Uterus (tissue), 3 donors: ENCODE measurements at regions not wholly inside any gene's neighbourhood (a gene's known extent, or its start where the extent isn't known, plus 50 kb on each side); places are given as distances from the start of the nearest gene placed in this dataset.

Source experiments
- DNase-seq, 2 donors: peaks; one replicate each; pipeline ENCODE4 v3.0.0-alpha.2; 2019 to 2020
- H3K27ac ChIP-seq, 2 donors: fragments of 200-600 bp; sonication (generic); 1 replicate in 1 of 2; 2 replicates in 1 of 2; pipeline ENCODE4 v1.5.1; 2016 to 2018
- H3K27me3 ChIP-seq, 2 donors: fragments of 200-600 bp; sonication (generic); one replicate each; pipeline ENCODE4 v1.5.1; 2018 to 2019; ENCODE audit warnings: control low read depth in 1 of 2
- H3K36me3 ChIP-seq, 2 donors: fragments of 200-600 bp; sonication (generic); one replicate each; pipeline ENCODE4 v1.5.1; 2019; ENCODE audit warnings: control low read depth in 1 of 2
- H3K4me1 ChIP-seq, 2 donors: fragments of 200-600 bp; sonication (generic); one replicate each; pipeline ENCODE4 v1.5.1; 2018 to 2019; ENCODE audit warnings: control low read depth in 1 of 2
- H3K4me3 ChIP-seq, 2 donors: fragments of 200-600 bp; sonication (generic); 1 replicate in 1 of 2; 2 replicates in 1 of 2; pipeline ENCODE4 v1.5.1; 2018 to 2019; ENCODE audit warnings: mild to moderate bottlenecking in 1 of 2
- H3K9me3 ChIP-seq, 2 donors: fragments of 200-600 bp; sonication (generic); one replicate each; pipeline ENCODE4 v1.5.1; 2019; ENCODE audit warnings: control low read depth in 1 of 2
- POLR2A ChIP-seq, 2 donors: fragments of 450-650 bp; IDR thresholded peaks; one replicate each; pipeline ENCODE4 v1.6.1; 2016; ENCODE audit warnings: antibody characterized with exemption in 2 of 2, mild to moderate bottlenecking in 1 of 2, moderate library complexity in 1 of 2
- intact Hi-C: fragments of 100-400 bp; cut with DNase I; formaldehyde crosslinking; loops from one replicate; pipeline ENCODE4 v1.15.1; 2023; ENCODE audit warnings: low total_unique reads
- TF ChIP-seq, protein P1 (sequence below), 4 experiments: fragments of 200-600 bp in 2 of 4; fragments of 450-650 bp in 2 of 4; sonication (generic) in 2 of 4; IDR thresholded peaks; one replicate each; pipeline ENCODE4 v1.5.1; 2016 to 2019; ENCODE audit warnings: antibody characterized with exemption in 4 of 4, mild to moderate bottlenecking in 2 of 4, moderate library complexity in 1 of 4
- donor health status: DM: yes; HTN: yes; CAD: no.

GRCh38 chr20:51978070-51978501, 175.8 kb upstream of the SALL4 start:
- Histone ChIP-seq H3K36me3 (no peaks in the 10 kb centered on the region), H3K27me3 (no peaks in the 10 kb centered on the region), H3K27ac (no peak overlapping the region), H3K4me3 (no peak overlapping the region), H3K9me3 (no peaks in the 10 kb centered on the region), H3K4me1 (no peaks in the 10 kb centered on the region)
- no peak for DNase-seq
- TF ChIP-seq, protein P1, sequence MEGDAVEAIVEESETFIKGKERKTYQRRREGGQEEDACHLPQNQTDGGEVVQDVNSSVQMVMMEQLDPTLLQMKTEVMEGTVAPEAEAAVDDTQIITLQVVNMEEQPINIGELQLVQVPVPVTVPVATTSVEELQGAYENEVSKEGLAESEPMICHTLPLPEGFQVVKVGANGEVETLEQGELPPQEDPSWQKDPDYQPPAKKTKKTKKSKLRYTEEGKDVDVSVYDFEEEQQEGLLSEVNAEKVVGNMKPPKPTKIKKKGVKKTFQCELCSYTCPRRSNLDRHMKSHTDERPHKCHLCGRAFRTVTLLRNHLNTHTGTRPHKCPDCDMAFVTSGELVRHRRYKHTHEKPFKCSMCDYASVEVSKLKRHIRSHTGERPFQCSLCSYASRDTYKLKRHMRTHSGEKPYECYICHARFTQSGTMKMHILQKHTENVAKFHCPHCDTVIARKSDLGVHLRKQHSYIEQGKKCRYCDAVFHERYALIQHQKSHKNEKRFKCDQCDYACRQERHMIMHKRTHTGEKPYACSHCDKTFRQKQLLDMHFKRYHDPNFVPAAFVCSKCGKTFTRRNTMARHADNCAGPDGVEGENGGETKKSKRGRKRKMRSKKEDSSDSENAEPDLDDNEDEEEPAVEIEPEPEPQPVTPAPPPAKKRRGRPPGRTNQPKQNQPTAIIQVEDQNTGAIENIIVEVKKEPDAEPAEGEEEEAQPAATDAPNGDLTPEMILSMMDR (IDR thresholded peaks at IDR 0.05): no peak
- TF ChIP-seq POLR2A (IDR thresholded peaks at IDR 0.05): no peak
- intact Hi-C loops: no loop called here

DNA sequence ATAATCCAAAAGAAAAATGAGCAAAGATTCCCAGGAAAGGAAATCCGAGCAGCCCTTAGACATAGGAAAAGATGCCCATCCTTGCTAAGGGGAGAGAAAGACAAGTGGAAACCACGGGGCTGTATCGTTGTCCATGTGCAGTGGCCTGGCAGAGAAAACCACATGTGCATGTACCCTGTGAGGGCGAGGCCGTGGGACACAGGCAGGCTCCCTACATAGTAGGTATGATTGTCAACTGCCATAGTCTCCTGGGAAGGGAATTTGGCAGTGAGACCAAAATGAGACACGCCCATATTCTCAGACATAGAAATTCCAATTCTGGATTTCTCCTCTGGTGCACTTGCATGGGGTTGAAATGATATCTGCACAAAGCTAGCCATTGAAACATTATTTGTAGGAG, 169.7 kb upstream of the SALL4 start:
- Histone ChIP-seq H3K4me3 (no peak overlapping the region), H3K36me3 (no peaks in the 10 kb centered on the region), H3K27me3 (no peaks in the 10 kb centered on the region), H3K9me3 (no peaks in the 10 kb centered on the region), H3K27ac (no peak overlapping the region), H3K4me1 (no peaks in the 10 kb centered on the region)
- no peak for TF ChIP-seq POLR2A (IDR thresholded peaks at IDR 0.05)
- TF ChIP-seq, protein P1 (IDR thresholded peaks at IDR 0.05): no peak
- intact Hi-C loops: no loop called here
- no peak for DNase-seq

DNA sequence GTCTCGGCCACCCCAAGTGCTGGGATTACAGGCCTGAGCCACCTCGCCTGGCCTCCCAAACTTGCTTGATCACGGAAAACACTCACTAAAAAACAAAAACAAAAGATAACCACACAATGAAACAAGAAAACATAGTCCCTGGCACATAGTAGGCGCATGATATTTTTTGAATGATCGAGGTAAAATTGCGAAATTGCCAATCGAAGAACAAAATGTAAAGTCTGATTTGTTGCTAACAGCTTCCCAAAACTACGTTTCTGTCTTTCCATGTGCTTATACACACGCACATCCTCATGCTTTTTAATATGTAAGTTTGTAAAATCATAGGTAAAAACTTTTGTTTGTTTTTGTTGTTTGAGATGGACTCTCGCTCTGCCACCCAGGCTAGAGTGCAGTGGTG, 168.5 kb upstream of the SALL4 start:
- Histone ChIP-seq H3K9me3 (no peaks in the 10 kb centered on the region), H3K4me1 (no peaks in the 10 kb centered on the region), H3K4me3 (no peak overlapping the region), H3K27ac (no peak overlapping the region), H3K36me3 (no peaks in the 10 kb centered on the region), H3K27me3 (no peaks in the 10 kb centered on the region)
- no peak for TF ChIP-seq POLR2A (IDR thresholded peaks at IDR 0.05)
- TF ChIP-seq, protein P1 (IDR thresholded peaks at IDR 0.05): no peak
- DNase-seq: no peak
- intact Hi-C loops: no loop called here

GRCh38 chr20:51969191-51969590, 166.9 kb upstream of the SALL4 start:
- TF ChIP-seq, protein P1 (IDR thresholded peaks at IDR 0.05): no peak
- no peak for TF ChIP-seq POLR2A (IDR thresholded peaks at IDR 0.05)
- Histone ChIP-seq H3K4me3 (no peak overlapping the region), H3K9me3 (no peaks in the 10 kb centered on the region), H3K36me3 (no peaks in the 10 kb centered on the region), H3K4me1 (no peaks in the 10 kb centered on the region), H3K27ac (no peak overlapping the region), H3K27me3 (no peaks in the 10 kb centered on the region)
- DNase-seq: no peak
- intact Hi-C loops: no loop called here

- no peaks in the 10 kb centered on the region for H3K9me3 ChIP-seq
- intact Hi-C loops: no loop called here
- H3K27ac ChIP-seq: no peak overlapping the region
These were observed 165.8 kb upstream of the SALL4 start for GRCh38 chr20:51968151-51968550.

More at GRCh38 chr20:51968151-51968550, 165.8 kb upstream of the SALL4 start:
- H3K4me1 ChIP-seq: no peaks in the 10 kb centered on the region
- H3K27me3 ChIP-seq: no peaks in the 10 kb centered on the region
- H3K4me3 ChIP-seq: no peak overlapping the region
- TF ChIP-seq POLR2A (IDR thresholded peaks at IDR 0.05): no peak
- TF ChIP-seq, protein P1 (IDR thresholded peaks at IDR 0.05): no peak
- no peak for DNase-seq
- no peaks in the 10 kb centered on the region for H3K36me3 ChIP-seq
